ENCODE measurements at regions not wholly inside any gene's neighbourhood (a gene's known extent, or its start where the extent isn't known, plus 50 kb on each side); places are given as distances from the start of the nearest gene placed in this dataset.

DNA sequence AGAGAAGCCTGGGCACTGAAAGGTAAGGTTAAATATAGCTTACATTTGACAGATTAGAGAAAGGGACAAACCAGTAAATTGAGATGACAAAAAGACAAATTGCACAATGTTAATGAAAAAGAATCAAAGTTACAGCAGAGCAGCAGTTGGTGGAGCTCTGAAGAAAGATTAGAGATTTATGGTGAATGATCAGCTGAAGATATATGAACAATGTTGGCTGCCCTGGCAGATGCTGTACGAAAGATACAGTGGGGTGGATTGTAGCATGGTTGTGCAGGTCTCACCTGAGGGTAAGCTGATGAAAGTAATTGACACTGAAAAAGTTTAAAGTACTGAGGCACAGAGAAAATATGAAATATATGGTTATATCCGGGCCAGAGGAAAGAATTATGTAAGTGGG, 492.1 kb downstream of the ARHGEF28 start:
- no peak overlapping the region for H3K18ac ChIP-seq (ENCODE audit: extremely low read depth, low read length)
- H4K8ac ChIP-seq (ENCODE audit: extremely low read depth, insufficient read depth, low read length) = no peak overlapping the region
- CTCF ChIA-PET (ENCODE audit: partially characterized antibody) = interaction anchor here (2.3 to 3.7 kb wide), 2 partner anchors 10 kb away, joined by 6 to 10 read pairs; no protein-coding TSS in a partner anchor
- H3K79me1 ChIP-seq (ENCODE audit: low read depth, low read length) = no peaks in the 10 kb centered on the region
- H2BK15ac ChIP-seq (ENCODE audit: low read length) = no peak overlapping the region
- no peak for TF ChIP-seq TEAD4 (IDR thresholded peaks at IDR 0.05; ENCODE audit: low read depth, low read length)
- TF ChIP-seq SP2 (IDR thresholded peaks at IDR 0.05; ENCODE audit: low read length) = no peak
- no peak for TF ChIP-seq GTF2F1 (IDR thresholded peaks at IDR 0.05; ENCODE audit: borderline replicate concordance, low read depth, low read length)
- TF ChIP-seq HDAC6 (IDR thresholded peaks at IDR 0.05; ENCODE audit: low read depth, low read length) = no peak
- TF ChIP-seq PHF8 (conservative IDR thresholded peaks at IDR 0.05; ENCODE audit: low read depth, low read length) = no peak
- TF ChIP-seq RFX5 (IDR thresholded peaks at IDR 0.05; ENCODE audit: borderline replicate concordance, low read depth, low read length) = no peak
- TF ChIP-seq TAF1 (IDR thresholded peaks at IDR 0.05; ENCODE audit: low read depth, low read length) = no peak
- TF ChIP-seq POLR2A (IDR thresholded peaks at IDR 0.05; ENCODE audit: control extremely low read depth in 1 of 2, low read depth in 2 of 2, low read length in 2 of 2) = no peak
- no peak for TF ChIP-seq EZH2 (IDR thresholded peaks at IDR 0.05; ENCODE audit: low read depth, low read length, severe bottlenecking)
- TF ChIP-seq TAF7 (optimal IDR thresholded peaks at IDR 0.05; ENCODE audit: borderline replicate concordance, low read depth, low read length) = no peak
- H2AFZ ChIP-seq (ENCODE audit: low read length) = no peak overlapping the region
- H2BK20ac ChIP-seq (ENCODE audit: low read length) = no peak overlapping the region
- no peak overlapping the region for H3K27ac ChIP-seq (ENCODE audit: low read depth, low read length)
- no peaks in the 10 kb centered on the region for H3K9me3 ChIP-seq (ENCODE audit: insufficient read depth in 2 of 2, low read depth in 1 of 2, low read length in 1 of 2)
- no peak overlapping the region for H3K4me3 ChIP-seq (ENCODE audit: extremely low read depth in 1 of 4, insufficient read depth in 2 of 4, low read depth in 3 of 4, low read length in 4 of 4)
- no peak overlapping the region for H2AK5ac ChIP-seq (ENCODE audit: low read depth, low read length)
- H3K23me2 ChIP-seq (ENCODE audit: low read depth, low read length) = no peaks in the 10 kb centered on the region
- H3K4me2 ChIP-seq (ENCODE audit: insufficient read depth in 1 of 2, low read depth in 2 of 2, low read length in 2 of 2) = no peak overlapping the region
- H2BK120ac ChIP-seq (replicated peaks; ENCODE audit: low read depth, low read length) = no peak overlapping the region
- no peak overlapping the region for H3K9ac ChIP-seq (replicated peaks in 1 of 4; ENCODE audit: extremely low read depth in 1 of 4, low read depth in 3 of 4, low read length in 3 of 4)
- H2BK12ac ChIP-seq (ENCODE audit: low read depth, low read length) = no peak overlapping the region
- POLR2A ChIA-PET (ENCODE audit: partially characterized antibody) = no interaction called here
- no peaks in the 10 kb centered on the region for H3K79me2 ChIP-seq (ENCODE audit: control insufficient read depth in 1 of 2, insufficient read depth in 2 of 2, low read length in 2 of 2)
- H3K56ac ChIP-seq (replicated peaks; ENCODE audit: insufficient read length, low read depth, low read length) = no peak overlapping the region
- no peak overlapping the region for H2BK5ac ChIP-seq (ENCODE audit: low read depth, low read length)
- no peak overlapping the region for H3K14ac ChIP-seq (ENCODE audit: insufficient read length)
- no peak overlapping the region for H3K4ac ChIP-seq (replicated peaks; ENCODE audit: insufficient read length, low read depth, low read length)
- peaks cover 0 to 1% (median 0%) of the 10 kb centered on the region in 4 experiments; a peak in 1 of 7 replicates for H3K27me3 ChIP-seq (replicated peaks in 1 of 4; ENCODE audit: control insufficient read depth in 3 of 4, extremely low read depth in 1 of 4, insufficient read depth in 3 of 4, low read length in 3 of 4)
- H3K4me1 ChIP-seq (replicated peaks in 1 of 4; ENCODE audit: control insufficient read depth in 3 of 4, insufficient read depth in 4 of 4, low read length in 3 of 4) = no peaks in the 10 kb centered on the region; a peak in 1 of 7 replicates
- no peak overlapping the region for H4K5ac ChIP-seq (ENCODE audit: insufficient read length, low read depth, low read length)
- no peaks in the 10 kb centered on the region for H3K36me3 ChIP-seq (ENCODE audit: control insufficient read depth in 2 of 4, insufficient read depth in 4 of 4, low read length in 3 of 4)
- H3K23ac ChIP-seq (ENCODE audit: insufficient read length) = no peak overlapping the region
- WGBS, 2 experiments (ENCODE audit: extremely low coverage in 1 of 2, insufficient coverage in 1 of 2, insufficient read length in 1 of 2, insufficient replicate concordance in 2 of 2, low coverage in 1 of 2, low lambda C conversion rate in 2 of 2, missing lambda C conversion rate in 1 of 2) = 43% methylated on average over 2 of the region's 2 CpGs; no CpG with 5 or more reads in 1 of the 2 experiments
- H4K91ac ChIP-seq (replicated peaks; ENCODE audit: insufficient read length, low read length) = no peak overlapping the region
- DNase-seq (ENCODE audit: low read depth in 1 of 2, low spot score in 2 of 2) = no peak
- no peak for FAIRE-seq
- H4K20me1 ChIP-seq (replicated peaks in 1 of 2; ENCODE audit: control insufficient read depth in 1 of 2, insufficient read depth in 2 of 2, low read length in 2 of 2) = no peaks in the 10 kb centered on the region
